MM.1S (cell line): ENCODE measurements at regions not wholly inside any gene's neighbourhood (a gene's known extent, or its start where the extent isn't known, plus 50 kb on each side); places are given as distances from the start of the nearest gene placed in this dataset.

Experiments
- EZH2 ChIP-seq: fragments of 300-600 bp; sonication (generic); optimal IDR thresholded peaks from 2 replicates; pipeline ENCODE3; 2017; ENCODE audit warnings: low read depth, mild to moderate bottlenecking, antibody characterized with exemption, low read length, mixed read lengths
- EZH2phosphoT487 ChIP-seq: fragments of 300-600 bp; sonication (generic); IDR thresholded peaks from 2 replicates; pipeline ENCODE4 v1.6.1; 2018; ENCODE audit warnings: antibody characterized with exemption, low read length
- TF ChIP-seq, protein P1 (sequence below): fragments of 300-600 bp; sonication (generic); IDR thresholded peaks from 2 replicates; pipeline ENCODE4 v1.5.1; 2016; ENCODE audit warnings: antibody characterized with exemption, low read length, mixed read lengths

DNA sequence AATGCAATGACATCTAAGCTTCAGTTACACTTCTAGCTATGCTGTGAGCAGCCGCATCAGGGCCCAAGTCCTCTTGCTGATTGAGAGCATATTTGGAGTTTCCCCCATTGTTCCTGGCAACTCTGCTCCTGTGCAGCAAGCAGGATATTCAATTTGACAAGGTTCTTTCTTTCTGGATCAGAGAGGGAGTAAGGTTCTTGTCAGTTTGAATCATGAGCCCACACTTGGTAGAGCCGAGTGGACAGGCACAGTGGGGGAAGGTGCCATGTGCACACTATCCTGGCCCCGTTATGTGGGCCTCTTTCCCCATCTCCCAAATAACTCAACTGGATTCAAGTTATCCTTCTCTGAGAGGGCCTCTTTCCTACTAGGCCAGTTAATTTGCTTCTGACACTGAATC, 385.4 kb downstream of the ZIC1 start:
- TF ChIP-seq, protein P1, sequence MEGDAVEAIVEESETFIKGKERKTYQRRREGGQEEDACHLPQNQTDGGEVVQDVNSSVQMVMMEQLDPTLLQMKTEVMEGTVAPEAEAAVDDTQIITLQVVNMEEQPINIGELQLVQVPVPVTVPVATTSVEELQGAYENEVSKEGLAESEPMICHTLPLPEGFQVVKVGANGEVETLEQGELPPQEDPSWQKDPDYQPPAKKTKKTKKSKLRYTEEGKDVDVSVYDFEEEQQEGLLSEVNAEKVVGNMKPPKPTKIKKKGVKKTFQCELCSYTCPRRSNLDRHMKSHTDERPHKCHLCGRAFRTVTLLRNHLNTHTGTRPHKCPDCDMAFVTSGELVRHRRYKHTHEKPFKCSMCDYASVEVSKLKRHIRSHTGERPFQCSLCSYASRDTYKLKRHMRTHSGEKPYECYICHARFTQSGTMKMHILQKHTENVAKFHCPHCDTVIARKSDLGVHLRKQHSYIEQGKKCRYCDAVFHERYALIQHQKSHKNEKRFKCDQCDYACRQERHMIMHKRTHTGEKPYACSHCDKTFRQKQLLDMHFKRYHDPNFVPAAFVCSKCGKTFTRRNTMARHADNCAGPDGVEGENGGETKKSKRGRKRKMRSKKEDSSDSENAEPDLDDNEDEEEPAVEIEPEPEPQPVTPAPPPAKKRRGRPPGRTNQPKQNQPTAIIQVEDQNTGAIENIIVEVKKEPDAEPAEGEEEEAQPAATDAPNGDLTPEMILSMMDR: no peak
- TF ChIP-seq EZH2phosphoT487 (no peak), EZH2 (no peak)
